Endodermal cell (in vitro differentiated cells): ENCODE measurements at regions not wholly inside any gene's neighbourhood (a gene's known extent, or its start where the extent isn't known, plus 50 kb on each side); places are given as distances from the start of the nearest gene placed in this dataset.

Experiments used
- DNase-seq: peaks from one replicate; pipeline ENCODE4 v3.0.0-alpha.2; 2017
- H3K27ac ChIP-seq: 2 replicates; pipeline ENCODE4 v1.5.1; 2013; ENCODE audit warnings: mild to moderate bottlenecking, low read depth, low read length, moderate library complexity
- H3K27me3 ChIP-seq: 2 replicates; pipeline ENCODE4 v1.6.1; 2013; ENCODE audit warnings: mild to moderate bottlenecking, low read length, moderate library complexity; ENCODE audit not compliant: insufficient read depth, control insufficient read depth, poor library complexity, severe bottlenecking
- H3K36me3 ChIP-seq: 2 replicates; pipeline ENCODE4 v1.7.0; 2013; ENCODE audit warnings: mild to moderate bottlenecking, low read length, moderate library complexity; ENCODE audit not compliant: control insufficient read depth, insufficient read depth
- H3K4me1 ChIP-seq: one replicate; pipeline ENCODE4 v1.7.0; 2013; ENCODE audit warnings: low read length; ENCODE audit not compliant: control insufficient read depth, insufficient read depth
- H3K4me3 ChIP-seq: 2 replicates; pipeline ENCODE4 v1.5.1; 2013; ENCODE audit warnings: mild to moderate bottlenecking, low read length, moderate library complexity
- H3K9ac ChIP-seq: 2 replicates; pipeline ENCODE4 v1.6.1; 2013; ENCODE audit warnings: mild to moderate bottlenecking, low read length, moderate library complexity; ENCODE audit not compliant: poor library complexity, severe bottlenecking; ENCODE audit errors: extremely low read depth
- H3K9me3 ChIP-seq: 2 replicates; pipeline ENCODE4 v1.6.1; 2013; ENCODE audit warnings: mild to moderate bottlenecking, low read length, moderate library complexity; ENCODE audit not compliant: control insufficient read depth
- H3K27ac Mint-ChIP-seq: 2 replicates; pipeline ENCODE4 v1.8.0; 2020; ENCODE audit warnings: mixed read lengths
- H3K27me3 Mint-ChIP-seq: 2 replicates; pipeline ENCODE4 v1.8.0; 2021; ENCODE audit warnings: mild to moderate bottlenecking, mixed read lengths; ENCODE audit not compliant: insufficient read depth
- H3K36me3 Mint-ChIP-seq: 2 replicates; pipeline ENCODE4 v1.8.0; 2020; ENCODE audit warnings: low read depth, mixed read lengths
- H3K4me1 Mint-ChIP-seq: 2 replicates; pipeline ENCODE4 v1.8.0; 2020; ENCODE audit warnings: mixed read lengths
- H3K4me3 Mint-ChIP-seq: 2 replicates; pipeline ENCODE4 v1.8.0; 2020; ENCODE audit warnings: mild to moderate bottlenecking, moderate library complexity, mixed read lengths
- H3K9me3 Mint-ChIP-seq: 2 replicates; pipeline ENCODE4 v1.8.0; 2020; ENCODE audit warnings: mild to moderate bottlenecking, mixed read lengths
- WGBS, 2 experiments: methylation state at CpG; one replicate each; pipeline versions ENCODE4 v1.1.5 to v1.1.7; 2013; ENCODE audit warnings: missing lambda C conversion rate in 2 of 2, mixed read lengths in 1 of 2; ENCODE audit not compliant: insufficient coverage in 1 of 2, insufficient read length in 1 of 2; 5-methylcytosine and 5-hydroxymethylcytosine counted together
- TF ChIP-seq, protein P1 (sequence below): fragments of 200-600 bp; sonication (generic); conservative IDR thresholded peaks from 2 replicates; pipeline ENCODE4 v1.5.0; 2021; ENCODE audit warnings: antibody characterized with exemption, mild to moderate bottlenecking

DNA sequence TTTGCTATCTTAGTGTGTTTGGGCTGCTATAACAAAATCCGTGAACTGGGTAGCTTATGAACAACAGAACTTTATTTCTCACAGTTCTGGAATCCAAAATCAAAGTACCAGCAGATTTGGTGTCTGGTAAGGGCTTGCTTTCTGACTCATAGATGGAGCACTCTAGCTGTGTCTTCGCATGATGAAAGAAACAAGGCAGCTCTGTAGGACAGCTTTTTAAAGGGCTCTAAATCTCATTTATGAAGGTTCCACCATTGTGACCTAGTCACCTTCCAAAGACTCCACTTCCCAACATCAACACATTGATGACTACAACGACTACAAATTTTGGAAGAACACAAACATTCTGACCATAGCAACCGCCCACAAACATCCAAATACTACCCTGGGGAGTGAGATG, 158.6 kb upstream of the LCORL start:
- no peaks in the 10 kb centered on the region for H3K9me3 ChIP-seq
- WGBS, 2 experiments: 84 to 100% methylated on average over 1 to 3 of the region's 4 CpGs
- H3K4me3 ChIP-seq: no peak overlapping the region
- no peaks in the 10 kb centered on the region for H3K27me3 ChIP-seq
- Mint-ChIP-seq H3K36me3 (no peaks in the 10 kb centered on the region), H3K27me3 (no peaks in the 10 kb centered on the region), H3K27ac (no peak overlapping the region), H3K4me3 (no peak overlapping the region), H3K4me1 (no peaks in the 10 kb centered on the region), H3K9me3 (no peaks in the 10 kb centered on the region)
- no peaks in the 10 kb centered on the region for H3K4me1 ChIP-seq
- no peak for DNase-seq
- no peak overlapping the region for H3K9ac ChIP-seq
- H3K27ac ChIP-seq: no peak overlapping the region
- H3K36me3 ChIP-seq: no peaks in the 10 kb centered on the region
- TF ChIP-seq, protein P1, sequence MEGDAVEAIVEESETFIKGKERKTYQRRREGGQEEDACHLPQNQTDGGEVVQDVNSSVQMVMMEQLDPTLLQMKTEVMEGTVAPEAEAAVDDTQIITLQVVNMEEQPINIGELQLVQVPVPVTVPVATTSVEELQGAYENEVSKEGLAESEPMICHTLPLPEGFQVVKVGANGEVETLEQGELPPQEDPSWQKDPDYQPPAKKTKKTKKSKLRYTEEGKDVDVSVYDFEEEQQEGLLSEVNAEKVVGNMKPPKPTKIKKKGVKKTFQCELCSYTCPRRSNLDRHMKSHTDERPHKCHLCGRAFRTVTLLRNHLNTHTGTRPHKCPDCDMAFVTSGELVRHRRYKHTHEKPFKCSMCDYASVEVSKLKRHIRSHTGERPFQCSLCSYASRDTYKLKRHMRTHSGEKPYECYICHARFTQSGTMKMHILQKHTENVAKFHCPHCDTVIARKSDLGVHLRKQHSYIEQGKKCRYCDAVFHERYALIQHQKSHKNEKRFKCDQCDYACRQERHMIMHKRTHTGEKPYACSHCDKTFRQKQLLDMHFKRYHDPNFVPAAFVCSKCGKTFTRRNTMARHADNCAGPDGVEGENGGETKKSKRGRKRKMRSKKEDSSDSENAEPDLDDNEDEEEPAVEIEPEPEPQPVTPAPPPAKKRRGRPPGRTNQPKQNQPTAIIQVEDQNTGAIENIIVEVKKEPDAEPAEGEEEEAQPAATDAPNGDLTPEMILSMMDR: no peak

DNA sequence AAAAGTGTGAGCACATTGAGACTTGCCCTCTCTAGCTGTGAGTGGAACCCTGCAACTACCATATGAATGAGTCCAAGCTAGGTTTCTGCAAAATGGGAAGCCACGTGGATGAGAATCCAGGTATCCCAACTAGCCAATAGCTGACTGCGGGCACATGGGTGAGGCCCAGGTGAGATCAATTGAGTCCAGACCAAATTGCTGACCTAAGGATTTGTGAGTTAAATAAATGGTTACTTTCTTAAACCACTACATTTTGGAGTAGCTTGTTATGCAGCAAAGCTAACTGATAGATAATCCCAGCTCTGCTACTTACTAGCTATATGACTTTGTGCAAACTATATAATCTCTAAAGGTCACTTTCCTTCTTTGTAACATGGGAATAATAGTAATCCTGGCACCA, 150.3 kb upstream of the LCORL start:
- Mint-ChIP-seq H3K27ac (no peak overlapping the region), H3K9me3 (peaks cover 6% of the 10 kb centered on the region), H3K36me3 (no peaks in the 10 kb centered on the region), H3K27me3 (peaks cover 2% of the 10 kb centered on the region), H3K4me1 (no peaks in the 10 kb centered on the region), H3K4me3 (no peak overlapping the region)
- no peak overlapping the region for H3K4me3 ChIP-seq
- H3K36me3 ChIP-seq: no peaks in the 10 kb centered on the region
- TF ChIP-seq, protein P1: no peak
- no peaks in the 10 kb centered on the region for H3K27me3 ChIP-seq
- H3K9ac ChIP-seq: no peak overlapping the region
- no peaks in the 10 kb centered on the region for H3K4me1 ChIP-seq
- DNase-seq: no peak
- 88 to 89% methylated on average over 2 of the region's 2 CpGs for WGBS, 2 experiments
- H3K9me3 ChIP-seq: no peaks in the 10 kb centered on the region
- no peak overlapping the region for H3K27ac ChIP-seq

DNA sequence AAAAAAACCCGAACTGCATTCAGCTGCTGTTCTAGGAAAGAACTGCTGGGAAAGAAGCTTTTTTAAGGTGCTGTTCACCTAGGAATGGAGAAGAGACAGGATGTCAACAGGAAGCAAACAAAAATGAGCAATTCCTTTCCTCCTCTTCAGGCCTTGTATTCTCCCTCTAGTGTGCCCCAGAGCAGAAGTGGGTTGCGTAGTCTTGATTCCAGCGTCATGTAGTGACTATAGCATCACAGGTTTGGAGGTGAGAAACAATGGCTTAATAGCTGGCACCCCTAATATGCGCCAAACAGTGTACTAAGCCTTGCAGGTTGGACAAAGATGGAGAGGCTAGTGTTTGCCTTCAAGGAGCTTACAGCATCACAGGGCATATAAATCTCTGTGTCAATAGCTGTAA, 146.3 kb upstream of the LCORL start:
- WGBS, 2 experiments: 96 to 100% methylated on average over 1 to 4 of the region's 4 CpGs
- no peaks in the 10 kb centered on the region for H3K27me3 ChIP-seq

More for the DNA sequence above, 146.3 kb upstream of the LCORL start:
- H3K36me3 ChIP-seq: no peaks in the 10 kb centered on the region
- H3K9me3 ChIP-seq: no peaks in the 10 kb centered on the region
- no peaks in the 10 kb centered on the region for H3K4me1 ChIP-seq
- H3K4me3 ChIP-seq: no peak overlapping the region
- peaks cover 6% of the 10 kb centered on the region for H3K9me3 Mint-ChIP-seq
- TF ChIP-seq, protein P1: no peak
- H3K4me1 Mint-ChIP-seq: no peaks in the 10 kb centered on the region
- no peak overlapping the region for H3K9ac ChIP-seq
- no peaks in the 10 kb centered on the region for H3K36me3 Mint-ChIP-seq
- H3K27ac Mint-ChIP-seq: no peak overlapping the region
- no peaks in the 10 kb centered on the region for H3K27me3 Mint-ChIP-seq
- DNase-seq: no peak
- H3K4me3 Mint-ChIP-seq: no peak overlapping the region
- H3K27ac ChIP-seq: no peak overlapping the region
